ENCODE measurements at regions not wholly inside any gene's neighbourhood (a gene's known extent, or its start where the extent isn't known, plus 50 kb on each side); places are given as distances from the start of the nearest gene placed in this dataset.

GRCh38 chr15:47493357-47494247 is 223.7 kb upstream of the SEMA6D start:
- DNase-seq = no peak

- no peak for DNase-seq
Measured at GRCh38 chr15:47496343-47497185, 220.7 kb upstream of the SEMA6D start.

- no peak for DNase-seq
Measured at GRCh38 chr15:47500842-47501241, 216.5 kb upstream of the SEMA6D start.

GRCh38 chr15:47502041-47502440 is 215.3 kb upstream of the SEMA6D start:
- no peak for DNase-seq

- no peak for DNase-seq
Measured at GRCh38 chr15:47503876-47504275, 213.4 kb upstream of the SEMA6D start.

- no peak for DNase-seq
Measured at GRCh38 chr15:47504624-47505256, 212.6 kb upstream of the SEMA6D start.

GRCh38 chr15:47505712-47506328 is 211.5 kb upstream of the SEMA6D start:
- DNase-seq = no peak

GRCh38 chr15:47506329-47507100 is 210.8 kb upstream of the SEMA6D start:
- no peak for DNase-seq

GRCh38 chr15:47507221-47507985 is 209.9 kb upstream of the SEMA6D start:
- DNase-seq = no peak

GRCh38 chr15:47511261-47511660 is 206.0 kb upstream of the SEMA6D start:
- no peak for DNase-seq

GRCh38 chr15:47513471-47513870 is 203.8 kb upstream of the SEMA6D start:
- no peak for DNase-seq

GRCh38 chr15:47514200-47514652 is 203.1 kb upstream of the SEMA6D start:
- no peak for DNase-seq

GRCh38 chr15:47516558-47516957 is 200.7 kb upstream of the SEMA6D start:
- no peak for DNase-seq

GRCh38 chr15:47516972-47517371 is 200.3 kb upstream of the SEMA6D start:
- DNase-seq = no peak

GRCh38 chr15:47517737-47518136 is 199.6 kb upstream of the SEMA6D start:
- DNase-seq = no peak

- no peak for DNase-seq
Measured at GRCh38 chr15:47523681-47524475, 193.4 kb upstream of the SEMA6D start.

GRCh38 chr15:47529241-47529640 is 188.1 kb upstream of the SEMA6D start:
- no peak for DNase-seq

- no peak for DNase-seq
Measured at GRCh38 chr15:47534673-47535072, 182.6 kb upstream of the SEMA6D start.

GRCh38 chr15:47541562-47541961 is 175.7 kb upstream of the SEMA6D start:
- no peak for DNase-seq

GRCh38 chr15:47542312-47542989 is 174.9 kb upstream of the SEMA6D start:
- DNase-seq = no peak

Data from activated gamma-delta T cell (primary cell).